HG02870 (cell line): ENCODE measurements at regions not wholly inside any gene's neighbourhood (a gene's known extent, or its start where the extent isn't known, plus 50 kb on each side); places are given as distances from the start of the nearest gene placed in this dataset.

Experiments used
- ATAC-seq: cut with Tn5 transposase; IDR thresholded peaks from one replicate; pipeline ENCODE4 v1.9.1; 2021; ENCODE audit warnings: mild to moderate bottlenecking, moderate library complexity; ENCODE audit not compliant: unreplicated experiment

DNA sequence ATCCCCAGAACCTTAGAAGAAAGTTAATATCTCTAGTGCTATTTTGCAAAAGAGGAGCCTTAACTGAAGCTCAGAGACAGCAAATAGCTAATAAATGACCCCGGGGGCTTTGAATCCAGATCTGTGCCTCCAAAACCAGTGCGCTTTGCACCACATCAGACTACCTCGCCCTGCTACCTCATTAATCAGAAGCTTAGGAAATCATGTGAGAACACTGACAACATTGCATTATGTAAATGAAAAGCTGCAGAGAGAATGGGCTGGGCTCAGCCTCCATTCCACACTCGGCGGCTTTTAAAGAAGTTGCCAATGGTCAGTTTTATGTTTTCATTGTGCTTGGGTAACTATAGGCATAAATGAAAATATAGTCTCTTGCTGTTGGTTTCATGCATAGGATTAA, 54.0 kb upstream of the STMND1 start:
- ATAC-seq: no peak

GRCh38 chr6:17045581-17046322, 56.1 kb upstream of the STMND1 start:
- no peak for ATAC-seq

DNA sequence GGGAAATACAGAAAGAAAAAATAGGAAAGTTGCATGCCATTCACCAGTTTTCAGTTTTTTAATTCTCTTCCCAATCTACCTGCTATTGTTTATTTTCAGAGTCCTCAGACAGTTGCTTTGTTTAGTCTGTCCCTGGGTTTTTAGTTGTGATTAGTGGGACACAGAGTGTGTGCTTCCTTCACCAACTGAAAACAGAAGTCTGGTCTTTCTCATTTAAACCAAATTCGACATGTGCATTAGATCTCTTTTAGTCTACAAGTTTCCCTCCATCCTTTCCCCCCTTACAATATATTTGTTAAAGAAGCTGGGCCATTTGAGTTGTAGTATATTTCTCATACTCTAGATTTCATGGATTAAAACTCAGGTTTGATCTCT, 58.7 kb upstream of the STMND1 start:
- ATAC-seq: no peak

DNA sequence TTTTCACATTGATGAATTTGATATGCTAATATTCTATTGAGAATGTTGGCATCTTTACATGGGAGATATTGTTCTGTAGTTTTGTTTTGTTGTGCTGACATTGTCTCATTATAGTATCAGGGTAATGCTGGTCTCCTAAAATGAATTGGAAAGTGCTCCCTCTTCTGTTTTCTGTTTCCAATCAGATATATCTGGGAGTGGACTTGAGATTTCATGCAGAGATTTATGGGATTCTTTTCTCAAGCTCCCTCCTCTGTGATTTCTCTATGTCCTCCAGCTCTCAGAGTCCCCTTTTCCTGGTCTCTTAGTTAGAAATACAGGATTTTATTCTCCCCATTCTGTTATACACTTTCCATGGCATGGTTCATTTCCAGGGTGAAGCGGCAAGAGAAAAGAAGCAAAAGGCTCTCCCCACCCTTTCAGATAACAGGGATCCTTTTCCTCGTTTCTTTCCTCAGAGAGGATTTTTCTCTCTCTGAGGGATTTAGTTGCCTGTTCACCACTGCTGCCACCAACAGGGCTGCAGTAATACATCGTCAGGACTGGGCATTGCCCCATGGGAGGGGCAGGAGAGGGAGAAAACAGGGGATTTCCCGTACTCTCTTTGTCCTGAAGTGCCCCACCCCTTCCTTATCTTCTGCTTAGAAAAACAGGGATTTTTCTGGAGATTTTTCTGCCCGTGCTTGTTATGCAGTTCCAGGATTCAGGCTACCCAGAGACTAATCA, 59.3 kb upstream of the STMND1 start:
- no peak for ATAC-seq

GRCh38 chr6:17039266-17039665, 62.6 kb upstream of the STMND1 start:
- no peak for ATAC-seq

DNA sequence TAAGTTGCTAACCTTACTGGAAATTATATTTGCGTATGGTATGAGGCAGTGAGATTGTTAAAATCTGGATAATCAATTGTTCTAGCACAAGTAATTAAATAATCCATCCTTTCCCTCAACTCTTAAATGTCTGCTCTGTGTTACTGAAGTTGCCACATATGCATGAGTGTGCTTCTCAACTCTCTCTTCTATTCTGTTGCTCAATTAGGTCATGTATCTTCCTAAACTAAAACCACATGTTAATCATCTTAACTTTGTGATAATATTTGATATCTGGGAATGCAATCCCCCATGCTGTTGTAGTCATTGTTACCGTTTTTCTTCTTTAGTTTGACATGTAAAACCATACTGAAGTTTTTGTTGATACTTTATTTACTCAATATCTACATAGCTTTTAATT, 63.5 kb upstream of the STMND1 start:
- no peak for ATAC-seq

- ATAC-seq: no peak
Observed at GRCh38 chr6:17036065-17036393, 65.8 kb upstream of the STMND1 start.

GRCh38 chr6:17035257-17036064, 66.4 kb upstream of the STMND1 start:
- ATAC-seq: no peak

DNA sequence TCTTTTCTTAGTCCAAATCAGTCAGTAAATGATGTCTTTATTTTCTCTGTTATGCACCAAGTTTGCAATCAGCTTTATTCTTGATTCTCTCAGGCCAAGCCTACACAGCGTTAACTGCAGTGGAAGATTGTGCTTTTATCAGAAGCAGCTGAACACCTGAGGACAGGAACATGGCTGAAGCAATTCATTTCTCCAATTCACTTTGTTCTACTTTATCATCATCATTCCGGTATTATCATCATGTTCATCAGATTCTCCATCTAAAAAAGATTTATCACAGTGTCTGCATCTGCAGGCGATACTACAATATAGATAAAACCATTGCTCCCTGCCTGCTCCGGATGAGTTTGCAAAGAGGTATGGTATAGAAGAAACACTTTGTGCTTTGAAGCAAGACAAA, 68.1 kb upstream of the STMND1 start:
- ATAC-seq: no peak

DNA sequence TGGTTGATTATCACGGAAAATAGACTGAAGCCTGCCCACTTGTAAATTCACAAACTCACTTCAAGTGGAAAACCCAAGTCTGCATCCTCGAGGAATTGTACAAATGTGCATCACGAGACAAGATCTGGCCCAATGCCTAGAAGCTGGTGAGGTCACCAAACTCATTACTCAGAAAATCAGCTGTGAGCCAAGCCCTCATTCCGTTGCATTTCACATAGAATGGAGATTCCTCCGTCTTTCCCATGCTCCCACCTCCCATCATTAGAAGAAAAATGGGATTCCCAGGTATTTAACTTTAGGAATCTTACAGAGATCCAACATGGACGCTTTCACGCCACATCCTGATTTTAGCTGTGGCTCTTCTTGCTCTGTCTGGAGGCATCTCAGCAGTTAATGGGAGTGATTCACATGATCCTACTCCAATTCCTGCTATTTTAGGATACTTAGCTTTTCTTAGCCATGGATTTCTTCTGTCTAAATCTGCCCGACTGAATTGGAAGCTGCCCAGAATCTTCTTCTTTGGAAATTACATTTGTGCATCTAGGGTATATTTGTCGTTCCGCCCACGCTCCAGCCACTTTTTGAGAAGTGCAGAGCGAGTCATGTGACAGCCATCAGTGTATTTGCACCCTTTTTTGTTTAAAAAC, 68.7 kb upstream of the STMND1 start:
- ATAC-seq: no peak

GRCh38 chr6:17032590-17032987, 69.3 kb upstream of the STMND1 start:
- ATAC-seq: no peak

- ATAC-seq: no peak
Observed at GRCh38 chr6:17031961-17032360, 69.9 kb upstream of the STMND1 start.

GRCh38 chr6:17027441-17027840, 74.4 kb upstream of the STMND1 start:
- no peak for ATAC-seq

DNA sequence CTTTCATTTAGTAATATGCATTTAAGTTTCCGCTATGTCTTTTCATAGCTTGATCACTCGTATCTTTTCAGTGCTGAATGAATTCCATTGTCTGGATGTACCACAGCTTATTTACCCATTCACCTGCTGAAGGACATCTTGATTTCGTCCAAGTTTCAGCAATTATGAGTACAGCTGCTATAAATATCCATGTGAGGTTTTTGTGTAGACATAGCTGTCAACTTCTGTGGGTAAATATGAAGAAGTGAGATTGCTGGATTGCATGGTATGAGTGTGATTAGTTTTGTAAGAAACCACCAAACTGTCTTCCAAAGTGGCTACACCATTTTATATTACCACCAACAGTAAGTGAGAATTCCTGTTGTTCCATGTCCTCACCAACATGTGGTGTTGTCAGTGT, 79.2 kb upstream of the STMND1 start:
- peak; percentile 80 for ATAC-seq

GRCh38 chr6:17021539-17021889, 80.3 kb upstream of the STMND1 start:
- no peak for ATAC-seq

GRCh38 chr6:17020889-17021538, 80.8 kb upstream of the STMND1 start:
- ATAC-seq: no peak

DNA sequence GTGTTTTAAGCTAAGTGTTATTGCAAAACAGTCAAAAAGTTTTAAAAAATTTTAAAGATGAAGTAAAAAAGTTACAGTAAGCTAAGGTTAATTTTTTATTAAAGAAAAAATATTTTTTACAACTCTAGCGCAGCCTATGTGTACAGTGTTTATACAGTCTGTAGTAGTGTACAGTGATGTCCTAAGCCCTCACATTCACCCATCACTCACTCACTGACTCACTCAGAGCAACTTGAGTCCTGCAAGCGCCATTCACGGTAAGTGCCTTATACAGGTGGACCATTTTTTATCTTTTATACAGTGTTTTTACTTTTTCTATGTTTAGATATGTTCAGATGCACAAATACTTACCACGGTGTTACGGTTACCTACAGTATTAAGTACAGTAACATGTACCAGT, 83.4 kb upstream of the STMND1 start:
- no peak for ATAC-seq

GRCh38 chr6:17017416-17017815, 84.4 kb upstream of the STMND1 start:
- no peak for ATAC-seq

- ATAC-seq: no peak
Observed at GRCh38 chr6:17015551-17016381, 86.1 kb upstream of the STMND1 start.

DNA sequence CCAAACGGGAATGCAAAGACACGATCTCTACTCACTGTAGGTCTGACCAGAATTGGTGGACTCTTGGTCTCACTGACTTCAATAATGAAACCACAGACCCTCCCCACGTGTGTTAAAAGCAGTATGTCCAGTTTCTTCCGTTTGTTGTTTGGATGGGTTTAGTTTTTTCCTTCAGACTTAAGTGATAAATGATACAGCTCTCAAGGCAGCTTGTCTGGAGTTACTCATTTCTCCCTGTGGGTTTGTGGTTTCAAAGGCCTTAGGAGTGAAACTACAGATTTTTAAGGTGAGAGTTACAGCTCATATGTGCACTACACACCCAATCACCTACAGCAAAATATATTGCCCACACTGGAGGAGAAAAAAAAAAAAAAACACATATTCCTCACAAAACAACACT, 86.7 kb upstream of the STMND1 start:
- ATAC-seq: peak; percentile 97
